Vagina (tissue), 2 donors: ENCODE measurements at regions not wholly inside any gene's neighbourhood (a gene's known extent, or its start where the extent isn't known, plus 50 kb on each side); places are given as distances from the start of the nearest gene placed in this dataset.

Source experiments
- DNase-seq, 2 donors: peaks; one replicate each; pipeline ENCODE4 v3.0.0-alpha.2; 2017; ENCODE audit errors: extremely low spot score in 2 of 2
- H3K27ac ChIP-seq: fragments of 200-600 bp; sonication (generic); one replicate; pipeline ENCODE4 v1.5.1; 2019
- H3K27me3 ChIP-seq: fragments of 200-600 bp; sonication (generic); one replicate; pipeline ENCODE4 v1.5.1; 2019
- H3K36me3 ChIP-seq, 2 donors: fragments of 200-600 bp; sonication (generic); one replicate each; pipeline ENCODE4 v1.5.1; 2017 to 2019
- H3K4me1 ChIP-seq: fragments of 200-600 bp; sonication (generic); one replicate; pipeline ENCODE4 v1.5.1; 2019
- H3K4me3 ChIP-seq, 2 donors: fragments of 200-600 bp; sonication (generic); 1 replicate in 1 of 2; 2 replicates in 1 of 2; pipeline ENCODE4 v1.5.1; 2016 to 2019
- H3K9me3 ChIP-seq: fragments of 200-600 bp; sonication (generic); one replicate; pipeline ENCODE4 v1.5.1; 2019
- POLR2A ChIP-seq, 2 donors: fragments of 450-650 bp; IDR thresholded peaks; one replicate each; pipeline ENCODE4 v1.6.1; 2017; ENCODE audit warnings: antibody characterized with exemption in 2 of 2, mild to moderate bottlenecking in 2 of 2, moderate library complexity in 2 of 2
- POLR2AphosphoS5 ChIP-seq, 2 donors: sonication (generic); formaldehyde crosslinking; IDR thresholded peaks; one replicate each; pipeline ENCODE4 v1.9.0; 2017; ENCODE audit warnings: antibody characterized with exemption in 2 of 2, mild to moderate bottlenecking in 2 of 2, low read depth in 1 of 2; ENCODE audit not compliant: insufficient read depth in 1 of 2
- intact Hi-C: fragments of 100-400 bp; cut with DNase I; formaldehyde crosslinking; loops from one replicate; pipeline ENCODE4 v1.15.1; 2023
- TF ChIP-seq, protein P1 (sequence below), 3 experiments: fragments of 450-650 bp in 2 of 3; fragments of 200-600 bp in 1 of 3; sonication (generic) in 1 of 3; IDR thresholded peaks; one replicate each; pipeline ENCODE4 v1.5.1; 2017 to 2019; ENCODE audit warnings: antibody characterized with exemption in 3 of 3, mild to moderate bottlenecking in 2 of 3, moderate library complexity in 2 of 3

DNA sequence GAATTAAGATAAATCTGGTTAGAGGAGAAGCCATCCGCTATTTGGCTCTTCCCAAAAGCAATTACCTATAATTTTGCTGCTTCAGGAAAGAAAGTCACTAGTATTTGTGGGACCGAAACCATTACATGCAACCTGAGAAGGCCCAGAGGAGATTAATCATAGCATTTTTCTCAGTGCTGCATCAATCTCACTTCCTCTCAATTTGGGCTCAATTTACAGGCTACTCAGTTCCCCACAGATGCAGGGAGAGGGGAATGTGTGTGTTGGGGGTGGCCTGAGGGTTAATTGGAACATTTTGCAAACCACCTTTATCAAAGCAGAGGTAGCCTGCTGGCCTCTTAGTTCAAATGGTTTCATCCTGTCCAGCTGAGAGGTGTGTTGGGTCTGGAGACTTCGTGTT lies 394.7 kb upstream of the ASIC2 start:
- no peaks in the 10 kb centered on the region for H3K36me3 ChIP-seq
- intact Hi-C loops, result no loop called here
- no peak overlapping the region for H3K27ac ChIP-seq
- no peaks in the 10 kb centered on the region for H3K9me3 ChIP-seq
- H3K4me3 ChIP-seq, result no peak overlapping the region
- DNase-seq, result no peak
- TF ChIP-seq, protein P1, sequence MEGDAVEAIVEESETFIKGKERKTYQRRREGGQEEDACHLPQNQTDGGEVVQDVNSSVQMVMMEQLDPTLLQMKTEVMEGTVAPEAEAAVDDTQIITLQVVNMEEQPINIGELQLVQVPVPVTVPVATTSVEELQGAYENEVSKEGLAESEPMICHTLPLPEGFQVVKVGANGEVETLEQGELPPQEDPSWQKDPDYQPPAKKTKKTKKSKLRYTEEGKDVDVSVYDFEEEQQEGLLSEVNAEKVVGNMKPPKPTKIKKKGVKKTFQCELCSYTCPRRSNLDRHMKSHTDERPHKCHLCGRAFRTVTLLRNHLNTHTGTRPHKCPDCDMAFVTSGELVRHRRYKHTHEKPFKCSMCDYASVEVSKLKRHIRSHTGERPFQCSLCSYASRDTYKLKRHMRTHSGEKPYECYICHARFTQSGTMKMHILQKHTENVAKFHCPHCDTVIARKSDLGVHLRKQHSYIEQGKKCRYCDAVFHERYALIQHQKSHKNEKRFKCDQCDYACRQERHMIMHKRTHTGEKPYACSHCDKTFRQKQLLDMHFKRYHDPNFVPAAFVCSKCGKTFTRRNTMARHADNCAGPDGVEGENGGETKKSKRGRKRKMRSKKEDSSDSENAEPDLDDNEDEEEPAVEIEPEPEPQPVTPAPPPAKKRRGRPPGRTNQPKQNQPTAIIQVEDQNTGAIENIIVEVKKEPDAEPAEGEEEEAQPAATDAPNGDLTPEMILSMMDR (IDR thresholded peaks at IDR 0.05), result no peak
- TF ChIP-seq POLR2A (IDR thresholded peaks at IDR 0.05) (no peak), POLR2AphosphoS5 (IDR thresholded peaks at IDR 0.05; ENCODE audit: insufficient read depth in 1 of 2, low read depth in 1 of 2) (no peak)
- no peaks in the 10 kb centered on the region for H3K4me1 ChIP-seq
- no peaks in the 10 kb centered on the region for H3K27me3 ChIP-seq

DNA sequence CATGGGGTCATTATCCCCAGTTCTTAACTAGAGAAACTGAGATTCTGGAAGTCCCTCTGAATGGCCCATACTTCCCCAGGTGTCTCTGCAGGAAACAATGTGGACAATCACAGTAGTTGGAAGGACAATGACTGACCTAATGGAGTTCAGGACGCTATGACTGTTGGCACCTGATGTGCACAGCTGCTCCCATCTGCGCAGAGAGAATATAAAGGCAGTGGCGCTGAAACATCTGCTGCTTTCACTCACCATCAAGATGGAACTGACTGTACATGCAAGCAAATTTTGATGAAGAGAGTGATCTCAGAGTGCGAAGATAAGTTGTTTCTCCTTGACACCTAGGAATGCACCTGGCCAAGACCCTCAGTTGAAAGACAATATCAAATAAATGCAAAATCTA lies 395.7 kb upstream of the ASIC2 start:
- Histone ChIP-seq H3K36me3 (no peaks in the 10 kb centered on the region), H3K27ac (no peak overlapping the region), H3K4me3 (no peak overlapping the region), H3K4me1 (no peaks in the 10 kb centered on the region), H3K9me3 (no peaks in the 10 kb centered on the region), H3K27me3 (no peaks in the 10 kb centered on the region)
- TF ChIP-seq POLR2A (IDR thresholded peaks at IDR 0.05) (no peak), POLR2AphosphoS5 (IDR thresholded peaks at IDR 0.05; ENCODE audit: insufficient read depth in 1 of 2, low read depth in 1 of 2) (no peak)
- TF ChIP-seq, protein P1 (IDR thresholded peaks at IDR 0.05), result no peak
- intact Hi-C loops, result no loop called here
- DNase-seq, result no peak

DNA sequence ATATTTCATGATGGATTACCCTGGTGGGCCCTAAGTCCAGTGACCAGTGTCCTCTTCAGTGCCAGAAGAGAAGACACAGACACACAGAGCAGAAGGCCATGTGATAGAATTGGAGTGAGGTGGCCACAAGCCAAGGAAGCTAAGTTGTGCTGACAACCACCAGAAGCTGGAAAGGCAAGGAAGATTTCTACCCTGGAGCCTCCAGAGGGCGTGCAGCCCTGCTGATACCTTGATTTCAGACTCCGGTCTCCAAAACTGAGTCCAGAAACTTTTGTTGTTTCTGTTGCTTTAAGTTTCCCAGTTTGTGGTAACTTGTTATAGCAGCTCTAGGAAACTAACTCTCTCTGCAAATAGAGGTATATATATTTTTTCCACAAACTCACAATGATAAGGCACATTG lies 396.6 kb upstream of the ASIC2 start:
- Histone ChIP-seq H3K36me3 (no peaks in the 10 kb centered on the region), H3K9me3 (no peaks in the 10 kb centered on the region), H3K27ac (no peak overlapping the region), H3K27me3 (no peaks in the 10 kb centered on the region), H3K4me1 (no peaks in the 10 kb centered on the region), H3K4me3 (no peak overlapping the region)
- TF ChIP-seq POLR2AphosphoS5 (IDR thresholded peaks at IDR 0.05; ENCODE audit: insufficient read depth in 1 of 2, low read depth in 1 of 2), result no peak
- TF ChIP-seq, protein P1 (IDR thresholded peaks at IDR 0.05), result no peak
- no peak for TF ChIP-seq POLR2A (IDR thresholded peaks at IDR 0.05)
- no peak for DNase-seq
- intact Hi-C loops, result no loop called here

DNA sequence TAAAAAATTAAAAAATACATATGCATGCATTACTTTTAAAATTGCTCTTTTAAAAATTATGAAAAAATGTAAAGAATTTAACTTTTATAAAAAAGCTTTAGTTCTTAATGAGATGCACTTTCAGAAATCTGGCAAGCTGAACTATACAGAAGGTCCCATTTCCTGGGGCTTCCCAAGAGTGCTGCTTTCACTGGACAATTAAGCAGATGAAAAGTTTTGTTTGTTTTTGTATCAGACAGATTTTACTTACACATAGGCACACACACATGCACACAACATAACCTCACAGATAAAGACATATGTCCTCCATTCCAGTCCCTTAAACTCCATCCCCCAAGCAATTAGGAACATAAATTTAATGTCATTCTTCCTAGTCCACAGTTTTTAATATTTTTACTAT lies 402.3 kb upstream of the ASIC2 start:
- Histone ChIP-seq H3K27me3 (peaks cover 4% of the 10 kb centered on the region), H3K27ac (no peak overlapping the region), H3K36me3 (no peaks in the 10 kb centered on the region), H3K4me3 (no peak overlapping the region), H3K9me3 (no peaks in the 10 kb centered on the region), H3K4me1 (no peaks in the 10 kb centered on the region)
- no peak for TF ChIP-seq POLR2AphosphoS5 (IDR thresholded peaks at IDR 0.05; ENCODE audit: insufficient read depth in 1 of 2, low read depth in 1 of 2)
- TF ChIP-seq POLR2A (IDR thresholded peaks at IDR 0.05), result no peak
- TF ChIP-seq, protein P1 (IDR thresholded peaks at IDR 0.05), result no peak
- intact Hi-C loops, result no loop called here
- no peak for DNase-seq

DNA sequence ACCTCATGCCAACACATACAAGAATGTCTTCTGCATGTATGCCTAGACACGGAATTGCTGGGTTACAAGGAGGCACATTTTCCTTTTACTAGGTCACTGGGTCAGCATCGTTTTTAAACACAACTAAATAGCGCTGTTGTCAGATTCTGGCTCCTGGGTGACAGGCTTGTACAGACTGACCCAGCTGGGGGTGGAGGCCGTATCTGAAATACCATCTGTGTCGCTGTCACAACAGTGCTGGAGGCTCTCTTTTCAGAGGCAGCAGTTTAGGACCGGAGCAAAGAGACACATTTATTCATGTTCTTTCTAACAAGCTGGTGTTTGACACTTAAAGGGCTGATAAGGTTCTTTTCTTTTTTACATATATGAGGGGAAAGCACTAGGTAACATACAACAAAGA lies 403.0 kb upstream of the ASIC2 start:
- DNase-seq, result no peak
- H3K4me1 ChIP-seq, result no peaks in the 10 kb centered on the region
- H3K27me3 ChIP-seq, result peaks cover 4% of the 10 kb centered on the region
- no peak overlapping the region for H3K4me3 ChIP-seq
- no peaks in the 10 kb centered on the region for H3K36me3 ChIP-seq
- no peaks in the 10 kb centered on the region for H3K9me3 ChIP-seq
- no peak for TF ChIP-seq POLR2AphosphoS5 (IDR thresholded peaks at IDR 0.05; ENCODE audit: insufficient read depth in 1 of 2, low read depth in 1 of 2)
- no peak for TF ChIP-seq POLR2A (IDR thresholded peaks at IDR 0.05)
- TF ChIP-seq, protein P1 (IDR thresholded peaks at IDR 0.05), result no peak
- H3K27ac ChIP-seq, result no peak overlapping the region
- intact Hi-C loops, result no loop called here
